Mucosa of rectum (tissue), 2 donors: ENCODE measurements at regions not wholly inside any gene's neighbourhood (a gene's known extent, or its start where the extent isn't known, plus 50 kb on each side); places are given as distances from the start of the nearest gene placed in this dataset.
"Not testable (repeated sequence)": the region's sequence is repeated elsewhere in the genome, so short reads cannot be mapped to it uniquely, and the experiment has no call there.

Experiments
- H3K27ac ChIP-seq, 2 donors: one replicate each; pipeline ENCODE4 v1.7.0; 2013; ENCODE audit warnings: inconsistent platforms in 2 of 2, low read depth in 2 of 2, low read length in 2 of 2
- H3K27me3 ChIP-seq, 2 donors: one replicate each; pipeline ENCODE4 v1.7.0; 2013; ENCODE audit warnings: low read length in 2 of 2; ENCODE audit not compliant: control insufficient read depth in 2 of 2, insufficient read depth in 2 of 2
- H3K36me3 ChIP-seq, 2 donors: one replicate each; pipeline ENCODE4 v1.7.0; 2013; ENCODE audit warnings: low read length in 2 of 2; ENCODE audit not compliant: control insufficient read depth in 2 of 2, insufficient read depth in 2 of 2
- H3K4me1 ChIP-seq, 2 donors: one replicate each; pipeline ENCODE4 v1.7.0; 2013; ENCODE audit warnings: low read length in 2 of 2, mild to moderate bottlenecking in 1 of 2; ENCODE audit not compliant: control insufficient read depth in 2 of 2, insufficient read depth in 2 of 2
- H3K4me3 ChIP-seq, 2 donors: one replicate each; pipeline ENCODE4 v1.7.0; 2013; ENCODE audit warnings: low read length in 2 of 2
- H3K9ac ChIP-seq, 2 donors: one replicate each; pipeline ENCODE4 v1.7.0; 2013; ENCODE audit warnings: low read length in 2 of 2, low read depth in 1 of 2, mild to moderate bottlenecking in 1 of 2
- H3K9me3 ChIP-seq, 2 donors: one replicate each; pipeline ENCODE4 v1.7.0; 2013; ENCODE audit warnings: low read length in 2 of 2; ENCODE audit not compliant: control insufficient read depth in 2 of 2
- donor health status: healthy.
- donor health status: Normal muscosa, but diverticular disease.

GRCh38 chr4:129853685-129854467 is 757.9 kb downstream of the C4orf33 start:
- H3K9ac ChIP-seq, H3K27ac ChIP-seq, H3K27me3 ChIP-seq, H3K4me1 ChIP-seq, H3K9me3 ChIP-seq, H3K36me3 ChIP-seq, H3K4me3 ChIP-seq: not testable (repeated sequence)

GRCh38 chr4:129862461-129862860 is 766.5 kb downstream of the C4orf33 start:
- H3K27me3 ChIP-seq = no peaks in the 10 kb centered on the region
- no peak overlapping the region for H3K9ac ChIP-seq
- H3K4me3 ChIP-seq = no peak overlapping the region
- no peaks in the 10 kb centered on the region for H3K9me3 ChIP-seq
- no peak overlapping the region for H3K27ac ChIP-seq
- no peaks in the 10 kb centered on the region for H3K4me1 ChIP-seq
- H3K36me3 ChIP-seq = no peaks in the 10 kb centered on the region

GRCh38 chr4:129863206-129863605 is 767.3 kb downstream of the C4orf33 start:
- Histone ChIP-seq H3K27ac (no peak overlapping the region), H3K4me3 (no peak overlapping the region), H3K9ac (no peak overlapping the region), H3K27me3 (no peaks in the 10 kb centered on the region), H3K4me1 (no peaks in the 10 kb centered on the region), H3K36me3 (no peaks in the 10 kb centered on the region), H3K9me3 (no peaks in the 10 kb centered on the region)

- H3K9me3 ChIP-seq = no peaks in the 10 kb centered on the region
- H3K9ac ChIP-seq = no peak overlapping the region
- H3K4me1 ChIP-seq = no peaks in the 10 kb centered on the region
- no peak overlapping the region for H3K27ac ChIP-seq
- H3K36me3 ChIP-seq = no peaks in the 10 kb centered on the region
- no peaks in the 10 kb centered on the region for H3K27me3 ChIP-seq
- H3K4me3 ChIP-seq = no peak overlapping the region
Measured at GRCh38 chr4:129883996-129884395, 788.0 kb downstream of the C4orf33 start.

- Histone ChIP-seq H3K27ac (no peak overlapping the region), H3K9ac (no peak overlapping the region), H3K4me1 (no peaks in the 10 kb centered on the region), H3K9me3 (no peaks in the 10 kb centered on the region), H3K4me3 (no peak overlapping the region), H3K36me3 (no peaks in the 10 kb centered on the region), H3K27me3 (no peaks in the 10 kb centered on the region)
Measured at GRCh38 chr4:129897111-129897510, 801.2 kb downstream of the C4orf33 start.

GRCh38 chr4:129899849-129900248 is 803.9 kb downstream of the C4orf33 start:
- no peaks in the 10 kb centered on the region for H3K27me3 ChIP-seq
- H3K4me1 ChIP-seq = no peaks in the 10 kb centered on the region
- H3K9ac ChIP-seq = no peak overlapping the region
- H3K9me3 ChIP-seq = no peaks in the 10 kb centered on the region
- H3K4me3 ChIP-seq = no peak overlapping the region
- H3K27ac ChIP-seq = no peak overlapping the region
- H3K36me3 ChIP-seq = no peaks in the 10 kb centered on the region

- Histone ChIP-seq H3K27me3 (no peaks in the 10 kb centered on the region), H3K4me1 (no peaks in the 10 kb centered on the region), H3K9me3 (no peaks in the 10 kb centered on the region), H3K9ac (no peak overlapping the region), H3K4me3 (no peak overlapping the region), H3K36me3 (no peaks in the 10 kb centered on the region), H3K27ac (no peak overlapping the region)
Measured at GRCh38 chr4:129900430-129900953, 804.5 kb downstream of the C4orf33 start.

- Histone ChIP-seq H3K27me3 (no peaks in the 10 kb centered on the region), H3K9ac (no peak overlapping the region), H3K9me3 (no peaks in the 10 kb centered on the region), H3K36me3 (no peaks in the 10 kb centered on the region), H3K27ac (no peak overlapping the region), H3K4me1 (no peaks in the 10 kb centered on the region), H3K4me3 (no peak overlapping the region)
Measured at GRCh38 chr4:129901205-129901604, 805.3 kb downstream of the C4orf33 start.

GRCh38 chr4:129903861-129904260 is 807.9 kb downstream of the C4orf33 start:
- Histone ChIP-seq H3K4me3 (no peak overlapping the region), H3K9me3 (no peaks in the 10 kb centered on the region), H3K36me3 (no peaks in the 10 kb centered on the region), H3K27ac (no peak overlapping the region), H3K9ac (no peak overlapping the region), H3K27me3 (no peaks in the 10 kb centered on the region), H3K4me1 (no peaks in the 10 kb centered on the region)

GRCh38 chr4:129905256-129905655 is 809.3 kb downstream of the C4orf33 start:
- H3K27me3 ChIP-seq = no peaks in the 10 kb centered on the region
- H3K9me3 ChIP-seq = no peaks in the 10 kb centered on the region
- no peak overlapping the region for H3K27ac ChIP-seq
- H3K4me1 ChIP-seq = no peaks in the 10 kb centered on the region
- no peak overlapping the region for H3K4me3 ChIP-seq
- H3K9ac ChIP-seq = no peak overlapping the region
- no peaks in the 10 kb centered on the region for H3K36me3 ChIP-seq
